ENCODE measurements at regions not wholly inside any gene's neighbourhood (a gene's known extent, or its start where the extent isn't known, plus 50 kb on each side); places are given as distances from the start of the nearest gene placed in this dataset.

- Histone ChIP-seq H3K27ac (ENCODE audit: low read depth in 1 of 2, low read length in 1 of 2) (no peak overlapping the region), H3K36me3 (ENCODE audit: control insufficient read depth in 4 of 4, insufficient read depth in 4 of 4, low read length in 4 of 4) (no peaks in the 10 kb centered on the region), H3K9me3 (ENCODE audit: control insufficient read depth in 4 of 4, insufficient read depth in 3 of 4, low read length in 3 of 4) (no peaks in the 10 kb centered on the region), H3K4me3 (no peak overlapping the region), H3K4me1 (ENCODE audit: control insufficient read depth in 5 of 5, insufficient read depth in 5 of 5, low read length in 5 of 5) (no peaks in the 10 kb centered on the region), H3K9ac (ENCODE audit: insufficient read depth in 1 of 2, low read length in 2 of 2) (no peak overlapping the region), H3K27me3 (ENCODE audit: control insufficient read depth in 3 of 3, insufficient read depth in 3 of 3, low read length in 2 of 3) (peaks cover 0 to 35% (median 2%) of the 10 kb centered on the region in 3 donors)
- ATAC-seq (ENCODE audit: insufficient read depth, low FRiP score) = no peak
- no peak for DNase-seq
- 47 to 59% methylated on average over 4 of the region's 4 CpGs for WGBS, 2 donors
- TF ChIP-seq CTCF (IDR thresholded peaks at IDR 0.05; ENCODE audit: control extremely low read depth, extremely low read depth) = no peak
These were observed 98.5 kb upstream of the IFNG-AS1 start for GRCh38 chr12:67890726-67891258.

GRCh38 chr12:67891596-67891995, 97.7 kb upstream of the IFNG-AS1 start:
- no peak for ATAC-seq (ENCODE audit: insufficient read depth, low FRiP score)
- Histone ChIP-seq H3K36me3 (ENCODE audit: control insufficient read depth in 4 of 4, insufficient read depth in 4 of 4, low read length in 4 of 4) (no peaks in the 10 kb centered on the region), H3K4me3 (no peak overlapping the region), H3K4me1 (ENCODE audit: control insufficient read depth in 5 of 5, insufficient read depth in 5 of 5, low read length in 5 of 5) (no peaks in the 10 kb centered on the region), H3K9me3 (ENCODE audit: control insufficient read depth in 4 of 4, insufficient read depth in 3 of 4, low read length in 3 of 4) (no peaks in the 10 kb centered on the region), H3K27me3 (ENCODE audit: control insufficient read depth in 3 of 3, insufficient read depth in 3 of 3, low read length in 2 of 3) (peaks cover 0 to 29% (median 2%) of the 10 kb centered on the region in 3 donors), H3K9ac (ENCODE audit: insufficient read depth in 1 of 2, low read length in 2 of 2) (no peak overlapping the region), H3K27ac (ENCODE audit: low read depth in 1 of 2, low read length in 1 of 2) (no peak overlapping the region)
- 49% methylated on average over 3 of the region's 3 CpGs for WGBS, 2 donors
- TF ChIP-seq CTCF (IDR thresholded peaks at IDR 0.05; ENCODE audit: control extremely low read depth, extremely low read depth) = no peak
- no peak for DNase-seq

GRCh38 chr12:67892259-67893021, 96.8 kb upstream of the IFNG-AS1 start:
- Histone ChIP-seq H3K9ac (ENCODE audit: insufficient read depth in 1 of 2, low read length in 2 of 2) (no peak overlapping the region), H3K4me1 (ENCODE audit: control insufficient read depth in 5 of 5, insufficient read depth in 5 of 5, low read length in 5 of 5) (no peaks in the 10 kb centered on the region), H3K9me3 (ENCODE audit: control insufficient read depth in 4 of 4, insufficient read depth in 3 of 4, low read length in 3 of 4) (no peaks in the 10 kb centered on the region), H3K4me3 (no peak overlapping the region), H3K27ac (ENCODE audit: low read depth in 1 of 2, low read length in 1 of 2) (no peak overlapping the region), H3K27me3 (ENCODE audit: control insufficient read depth in 3 of 3, insufficient read depth in 3 of 3, low read length in 2 of 3) (peaks cover 0 to 26% (median 2%) of the 10 kb centered on the region in 3 donors), H3K36me3 (ENCODE audit: control insufficient read depth in 4 of 4, insufficient read depth in 4 of 4, low read length in 4 of 4) (no peaks in the 10 kb centered on the region)
- ATAC-seq (ENCODE audit: insufficient read depth, low FRiP score) (no peak), DNase-seq (no peak)
- no peak for TF ChIP-seq CTCF (IDR thresholded peaks at IDR 0.05; ENCODE audit: control extremely low read depth, extremely low read depth)
- 71 to 79% methylated on average over 4 of the region's 4 CpGs for WGBS, 2 donors
